Glutamatergic neuron (in vitro differentiated cells): ENCODE measurements at regions not wholly inside any gene's neighbourhood (a gene's known extent, or its start where the extent isn't known, plus 50 kb on each side); places are given as distances from the start of the nearest gene placed in this dataset.
"Not testable (repeated sequence)": the region's sequence is repeated elsewhere in the genome, so short reads cannot be mapped to it uniquely, and the experiment has no call there.

Experiments used
- DNase-seq: peaks from one replicate; pipeline ENCODE4 v3.0.0; 2022
- H3K27ac Mint-ChIP-seq: one replicate; pipeline ENCODE4 v1.8.0; 2020; ENCODE audit warnings: mild to moderate bottlenecking, mixed read lengths, inconsistent platforms; ENCODE audit not compliant: unreplicated experiment
- H3K27me3 Mint-ChIP-seq: one replicate; pipeline ENCODE4 v1.8.0; 2020; ENCODE audit warnings: mild to moderate bottlenecking, moderate library complexity, mixed read lengths, inconsistent platforms; ENCODE audit not compliant: unreplicated experiment
- H3K36me3 Mint-ChIP-seq: one replicate; pipeline ENCODE4 v1.8.0; 2020; ENCODE audit warnings: mild to moderate bottlenecking, mixed read lengths, inconsistent platforms; ENCODE audit not compliant: unreplicated experiment
- H3K4me1 Mint-ChIP-seq: one replicate; pipeline ENCODE4 v1.8.0; 2020; ENCODE audit warnings: mild to moderate bottlenecking, low read depth, mixed read lengths, inconsistent platforms; ENCODE audit not compliant: unreplicated experiment
- H3K4me3 Mint-ChIP-seq: one replicate; pipeline ENCODE4 v1.8.0; 2020; ENCODE audit warnings: mild to moderate bottlenecking, mixed read lengths, inconsistent platforms; ENCODE audit not compliant: unreplicated experiment
- H3K9me3 Mint-ChIP-seq: one replicate; pipeline ENCODE4 v1.8.0; 2020; ENCODE audit warnings: mild to moderate bottlenecking, moderate library complexity, mixed read lengths, inconsistent platforms; ENCODE audit not compliant: unreplicated experiment
- CTCF ChIP-seq: fragments of 200-600 bp; sonication (generic); IDR thresholded peaks from one replicate; pipeline ENCODE4 v1.5.0; 2021; ENCODE audit not compliant: partially characterized antibody, unreplicated experiment

- H3K27me3 Mint-ChIP-seq: not testable (repeated sequence)
These were observed 101.7 kb upstream of the FBXO28 start for GRCh38 chr1:224012162-224012561.

GRCh38 chr1:224011751-224012150 lies 102.2 kb upstream of the FBXO28 start:
- not testable (repeated sequence) for H3K4me1 Mint-ChIP-seq, DNase-seq, H3K4me3 Mint-ChIP-seq, H3K27ac Mint-ChIP-seq, H3K9me3 Mint-ChIP-seq, H3K27me3 Mint-ChIP-seq
- peaks cover 20% of the 10 kb centered on the region for H3K36me3 Mint-ChIP-seq

More at GRCh38 chr1:224012162-224012561, 101.7 kb upstream of the FBXO28 start:
- not testable (repeated sequence) for DNase-seq, H3K9me3 Mint-ChIP-seq, H3K4me1 Mint-ChIP-seq, H3K4me3 Mint-ChIP-seq, H3K27ac Mint-ChIP-seq
- peaks cover 20% of the 10 kb centered on the region for H3K36me3 Mint-ChIP-seq

GRCh38 chr1:224011153-224011552 lies 102.8 kb upstream of the FBXO28 start:
- not testable (repeated sequence) for H3K9me3 Mint-ChIP-seq, H3K4me1 Mint-ChIP-seq, H3K27me3 Mint-ChIP-seq, H3K4me3 Mint-ChIP-seq, DNase-seq, H3K27ac Mint-ChIP-seq
- H3K36me3 Mint-ChIP-seq: peaks cover 20% of the 10 kb centered on the region

- not testable (repeated sequence) for H3K27me3 Mint-ChIP-seq, H3K4me3 Mint-ChIP-seq, H3K4me1 Mint-ChIP-seq, H3K9me3 Mint-ChIP-seq, DNase-seq, H3K27ac Mint-ChIP-seq
- peaks cover 15% of the 10 kb centered on the region for H3K36me3 Mint-ChIP-seq
These were observed 107.9 kb upstream of the FBXO28 start for GRCh38 chr1:224005973-224006372.

- not testable (repeated sequence) for H3K4me1 Mint-ChIP-seq, H3K27ac Mint-ChIP-seq, H3K4me3 Mint-ChIP-seq, H3K27me3 Mint-ChIP-seq, H3K9me3 Mint-ChIP-seq
- peaks cover 14% of the 10 kb centered on the region for H3K36me3 Mint-ChIP-seq
- peak; percentile 28 for DNase-seq
- peak; percentile 44 for TF ChIP-seq CTCF
These were observed 109.2 kb upstream of the FBXO28 start for GRCh38 chr1:224004552-224005315.

GRCh38 chr1:224003896-224004295 lies 110.0 kb upstream of the FBXO28 start:
- not testable (repeated sequence) for DNase-seq, H3K4me3 Mint-ChIP-seq, H3K27ac Mint-ChIP-seq, H3K27me3 Mint-ChIP-seq, H3K4me1 Mint-ChIP-seq, H3K9me3 Mint-ChIP-seq
- H3K36me3 Mint-ChIP-seq: peaks cover 14% of the 10 kb centered on the region

GRCh38 chr1:224001757-224002156 lies 112.2 kb upstream of the FBXO28 start:
- not testable (repeated sequence) for H3K9me3 Mint-ChIP-seq, H3K27me3 Mint-ChIP-seq, H3K4me3 Mint-ChIP-seq, H3K27ac Mint-ChIP-seq, H3K36me3 Mint-ChIP-seq, DNase-seq, H3K4me1 Mint-ChIP-seq

GRCh38 chr1:223999761-224000160 lies 114.2 kb upstream of the FBXO28 start:
- H3K9me3 Mint-ChIP-seq, H3K36me3 Mint-ChIP-seq, H3K4me3 Mint-ChIP-seq, DNase-seq, H3K4me1 Mint-ChIP-seq, H3K27me3 Mint-ChIP-seq, H3K27ac Mint-ChIP-seq: not testable (repeated sequence)

GRCh38 chr1:223998676-223999455 lies 115.0 kb upstream of the FBXO28 start:
- not testable (repeated sequence) for H3K36me3 Mint-ChIP-seq, H3K9me3 Mint-ChIP-seq, H3K4me3 Mint-ChIP-seq, DNase-seq, H3K4me1 Mint-ChIP-seq, H3K27ac Mint-ChIP-seq, H3K27me3 Mint-ChIP-seq

GRCh38 chr1:223996376-223996775 lies 117.5 kb upstream of the FBXO28 start:
- not testable (repeated sequence) for H3K4me1 Mint-ChIP-seq, DNase-seq, H3K9me3 Mint-ChIP-seq, H3K4me3 Mint-ChIP-seq, H3K36me3 Mint-ChIP-seq, H3K27ac Mint-ChIP-seq, H3K27me3 Mint-ChIP-seq

GRCh38 chr1:223992456-223993246 lies 121.3 kb upstream of the FBXO28 start:
- H3K4me3 Mint-ChIP-seq: peak overlapping the region; percentile 96
- H3K4me1 Mint-ChIP-seq: not testable (repeated sequence)
- DNase-seq: peak; percentile 100

More at GRCh38 chr1:223992456-223993246, 121.3 kb upstream of the FBXO28 start:
- not testable (repeated sequence) for H3K9me3 Mint-ChIP-seq, H3K36me3 Mint-ChIP-seq, H3K27me3 Mint-ChIP-seq
- peak overlapping the region; percentile 98 for H3K27ac Mint-ChIP-seq
